Transverse colon (tissue), 3 donors: ENCODE measurements at regions not wholly inside any gene's neighbourhood (a gene's known extent, or its start where the extent isn't known, plus 50 kb on each side); places are given as distances from the start of the nearest gene placed in this dataset.

Experiments
- POLR2A ChIP-seq: fragments of 450-650 bp; IDR thresholded peaks from one replicate; pipeline ENCODE4 v1.6.1; 2016; ENCODE audit warnings: antibody characterized with exemption, mild to moderate bottlenecking, moderate library complexity
- POLR2AphosphoS5 ChIP-seq, 3 donors: sonication (generic); formaldehyde crosslinking; IDR thresholded peaks; one replicate each; pipeline ENCODE4 v1.6.1; 2016; ENCODE audit warnings: antibody characterized with exemption in 3 of 3

GRCh38 chr15:94858920-94859319 lies 627.6 kb downstream of the MCTP2 start:
- TF ChIP-seq POLR2A, result no peak
- TF ChIP-seq POLR2AphosphoS5 (IDR thresholded peaks at IDR 0.05), result no peak
